H1 (cell line): ENCODE measurements at regions not wholly inside any gene's neighbourhood (a gene's known extent, or its start where the extent isn't known, plus 50 kb on each side); places are given as distances from the start of the nearest gene placed in this dataset.

ENCODE experiments used
- CTCF ChIA-PET: fragments of 300-600 bp; sonication (Branson Sonifier 250); formaldehyde crosslinking; loops from one replicate; lab custom pipeline; 2021; ENCODE audit not compliant: partially characterized antibody; lab: Charles Lee
- POLR2A ChIA-PET: fragments of 300-600 bp; sonication (Branson Sonifier 250); formaldehyde crosslinking; loops from one replicate; lab custom pipeline; 2021; ENCODE audit warnings: inconsistent platforms; ENCODE audit not compliant: partially characterized antibody; lab: Charles Lee
- DNase-seq, 2 experiments: peaks; one replicate each; pipeline versions ENCODE4 v3.0.0 to v3.0.0-alpha.2; 2010 to 2022; ENCODE audit warnings: low spot score in 2 of 2, low read depth in 1 of 2, mixed read lengths in 1 of 2
- FAIRE-seq: peaks from 2 replicates; lab custom pipeline; 2011; peaks lifted over from hg19 to GRCh38; lab: Jason Lieb, UNC
- H2AFZ ChIP-seq: 2 replicates; pipeline ENCODE4 v1.8.1; 2012; ENCODE audit warnings: low read length, inconsistent platforms
- H2AK5ac ChIP-seq: 2 replicates; pipeline ENCODE4 v1.6.1; 2013; ENCODE audit warnings: low read depth, low read length
- H2BK120ac ChIP-seq: replicated peaks from 2 replicates; pipeline ENCODE3; 2013; ENCODE audit warnings: low read depth, low read length, inconsistent platforms
- H2BK12ac ChIP-seq: 2 replicates; pipeline ENCODE4 v1.6.1; 2013; ENCODE audit warnings: low read depth, low read length
- H2BK15ac ChIP-seq: 2 replicates; pipeline ENCODE4 v1.6.1; 2013; ENCODE audit warnings: low read length
- H2BK20ac ChIP-seq: 2 replicates; pipeline ENCODE4 v1.6.1; 2013; ENCODE audit warnings: low read length
- H2BK5ac ChIP-seq: 2 replicates; pipeline ENCODE4 v1.6.1; 2013; ENCODE audit warnings: low read depth, low read length
- H3K14ac ChIP-seq: 2 replicates; pipeline ENCODE4 v1.6.1; 2013; ENCODE audit warnings: inconsistent platforms; ENCODE audit not compliant: insufficient read length
- H3K18ac ChIP-seq: 2 replicates; pipeline ENCODE4 v1.6.1; 2013; ENCODE audit warnings: low read length; ENCODE audit errors: extremely low read depth
- H3K23ac ChIP-seq: 2 replicates; pipeline ENCODE4 v1.6.1; 2013; ENCODE audit warnings: inconsistent platforms; ENCODE audit not compliant: insufficient read length
- H3K23me2 ChIP-seq: 2 replicates; pipeline ENCODE4 v1.6.1; 2013; ENCODE audit warnings: low read depth, low read length
- H3K27ac ChIP-seq: 2 replicates; pipeline ENCODE4 v1.6.1; 2011; ENCODE audit warnings: low read depth, low read length, inconsistent platforms
- H3K27me3 ChIP-seq, 4 experiments: replicated peaks in 1 of 4; 1 replicate in 1 of 4; 2 replicates in 3 of 4; pipeline versions ENCODE4 v1.6.1 to v1.8.1; 2011 to 2013; ENCODE audit warnings: low read length in 3 of 4, mild to moderate bottlenecking in 3 of 4, inconsistent platforms in 2 of 4, mixed read lengths in 2 of 4, moderate library complexity in 1 of 4; ENCODE audit not compliant: control insufficient read depth in 3 of 4, insufficient read depth in 3 of 4; ENCODE audit errors: extremely low read depth in 1 of 4
- H3K36me3 ChIP-seq, 4 experiments: 2 replicates each; pipeline versions ENCODE4 v1.6.1 to v1.8.1; 2011 to 2013; ENCODE audit warnings: mild to moderate bottlenecking in 4 of 4, low read length in 3 of 4, moderate library complexity in 2 of 4, control low read depth in 1 of 4, inconsistent platforms in 1 of 4; ENCODE audit not compliant: insufficient read depth in 4 of 4, control insufficient read depth in 2 of 4
- H3K4ac ChIP-seq: replicated peaks from 2 replicates; pipeline ENCODE3; 2013; ENCODE audit warnings: low read length, low read depth, mixed read lengths, inconsistent platforms; ENCODE audit not compliant: insufficient read length
- H3K4me1 ChIP-seq, 4 experiments: replicated peaks in 1 of 4; 1 replicate in 1 of 4; 2 replicates in 3 of 4; pipeline versions ENCODE4 v1.6.1 to v1.8.1; 2011 to 2013; ENCODE audit warnings: low read length in 3 of 4, inconsistent platforms in 2 of 4, mixed read lengths in 1 of 4; ENCODE audit not compliant: insufficient read depth in 4 of 4, control insufficient read depth in 3 of 4
- H3K4me2 ChIP-seq, 2 experiments: 2 replicates each; pipeline versions ENCODE4 v1.6.1 to v1.8.1; 2011 to 2013; ENCODE audit warnings: low read depth in 2 of 2, low read length in 2 of 2, control low read depth in 1 of 2, inconsistent platforms in 1 of 2, mild to moderate bottlenecking in 1 of 2; ENCODE audit not compliant: insufficient read depth in 1 of 2
- H3K4me3 ChIP-seq, 4 experiments: fragments of 200-600, 300-600 bp in 1 of 4; sonication (generic), shearing (Covaris generic), sonication (Bioruptor Twin) in 1 of 4; 2 replicates each; pipeline versions ENCODE4 v1.5.1 to v1.8.1; 2011 to 2016; ENCODE audit warnings: low read length in 4 of 4, low read depth in 3 of 4, control low read depth in 2 of 4, inconsistent platforms in 2 of 4, mild to moderate bottlenecking in 2 of 4, mixed read lengths in 1 of 4, moderate library complexity in 1 of 4; ENCODE audit not compliant: insufficient read depth in 2 of 4; ENCODE audit errors: extremely low read depth in 1 of 4
- H3K56ac ChIP-seq: replicated peaks from 2 replicates; pipeline ENCODE3; 2013; ENCODE audit warnings: low read depth, mild to moderate bottlenecking, mixed read lengths, low read length, inconsistent platforms; ENCODE audit not compliant: insufficient read length
- H3K79me1 ChIP-seq: 2 replicates; pipeline ENCODE4 v1.6.1; 2013; ENCODE audit warnings: low read depth, low read length, control low read depth
- H3K79me2 ChIP-seq, 2 experiments: 2 replicates each; pipeline versions ENCODE4 v1.6.1 to v1.8.1; 2012 to 2013; ENCODE audit warnings: low read length in 2 of 2, mild to moderate bottlenecking in 2 of 2, inconsistent platforms in 1 of 2; ENCODE audit not compliant: insufficient read depth in 2 of 2, control insufficient read depth in 1 of 2
- H3K9ac ChIP-seq, 4 experiments: replicated peaks in 1 of 4; 1 replicate in 1 of 4; 2 replicates in 3 of 4; pipeline versions ENCODE4 v1.6.1 to v1.8.1; 2011 to 2013; ENCODE audit warnings: low read depth in 3 of 4, low read length in 3 of 4, control low read depth in 2 of 4, mild to moderate bottlenecking in 2 of 4, moderate library complexity in 2 of 4, inconsistent platforms in 1 of 4; ENCODE audit errors: extremely low read depth in 1 of 4
- H3K9me3 ChIP-seq, 2 experiments: 2 replicates each; pipeline versions ENCODE4 v1.6.1 to v1.8.1; 2012 to 2013; ENCODE audit warnings: mild to moderate bottlenecking in 2 of 2, moderate library complexity in 2 of 2, control low read depth in 1 of 2, inconsistent platforms in 1 of 2, low read depth in 1 of 2, low read length in 1 of 2, mixed read lengths in 1 of 2; ENCODE audit not compliant: insufficient read depth in 2 of 2
- H4K20me1 ChIP-seq, 2 experiments: replicated peaks in 1 of 2; 2 replicates each; pipeline versions ENCODE3 to v1.8.1; 2011 to 2013; ENCODE audit warnings: inconsistent platforms in 2 of 2, low read length in 2 of 2, mild to moderate bottlenecking in 1 of 2; ENCODE audit not compliant: insufficient read depth in 2 of 2, control insufficient read depth in 1 of 2
- H4K5ac ChIP-seq: 2 replicates; pipeline ENCODE4 v1.6.1; 2013; ENCODE audit warnings: low read length, low read depth, mixed read lengths, inconsistent platforms; ENCODE audit not compliant: insufficient read length
- H4K8ac ChIP-seq: 2 replicates; pipeline ENCODE4 v1.8.0; 2013; ENCODE audit warnings: mild to moderate bottlenecking, moderate library complexity, low read length, inconsistent platforms; ENCODE audit not compliant: insufficient read depth; ENCODE audit errors: extremely low read depth
- H4K91ac ChIP-seq: replicated peaks from 2 replicates; pipeline ENCODE3; 2013; ENCODE audit warnings: low read length, mixed read lengths, inconsistent platforms; ENCODE audit not compliant: insufficient read length
- JUN ChIP-seq: IDR thresholded peaks from 2 replicates; pipeline ENCODE4 v1.6.1; 2011; ENCODE audit warnings: low read depth, mild to moderate bottlenecking, improper control_type of control experiment, low read length
- RBBP5 ChIP-seq: IDR thresholded peaks from 2 replicates; pipeline ENCODE4 v1.7.1; 2012; ENCODE audit warnings: low read depth, mild to moderate bottlenecking, inconsistent platforms, low read length, moderate library complexity, borderline replicate concordance
- SIN3A ChIP-seq, 2 experiments: IDR thresholded peaks in 1 of 2; conservative IDR thresholded peaks in 1 of 2; 2 replicates each; pipeline ENCODE4 v1.6.1; 2011 to 2012; ENCODE audit warnings: low read length in 2 of 2, improper control_type of control experiment in 1 of 2, low read depth in 1 of 2, mild to moderate bottlenecking in 1 of 2
- ZNF274 ChIP-seq: IDR thresholded peaks from 2 replicates; pipeline ENCODE4 v1.7.0; 2012; ENCODE audit warnings: low read length, borderline replicate concordance; ENCODE audit errors: extremely low read depth
- WGBS, 2 experiments: shearing (Covaris generic) in 1 of 2; methylation state at CpG; one replicate each; pipeline versions ENCODE4 v1.1.6 to v1.1.7; 2013 to 2015; ENCODE audit warnings: low lambda C conversion rate in 2 of 2, mixed read lengths in 2 of 2, inconsistent platforms in 1 of 2, low coverage in 1 of 2, missing lambda C conversion rate in 1 of 2; ENCODE audit not compliant: insufficient replicate concordance in 2 of 2, insufficient coverage in 1 of 2, insufficient read length in 1 of 2; ENCODE audit errors: extremely low coverage in 1 of 2, missing lambda C conversion rate in 1 of 2; 5-methylcytosine and 5-hydroxymethylcytosine counted together
- TF ChIP-seq, protein P1 (sequence below): IDR thresholded peaks from 2 replicates; pipeline ENCODE4 v1.6.1; 2011; ENCODE audit warnings: low read depth, mild to moderate bottlenecking, low read length; ENCODE audit not compliant: insufficient read depth

- 95% methylated on average over 6 of the region's 6 CpGs; no CpG with 5 or more reads in 1 of the 2 experiments for WGBS, 2 experiments
- Histone ChIP-seq H2BK20ac (no peak overlapping the region), H3K4me3 (no peak overlapping the region), H3K27me3 (no peaks in the 10 kb centered on the region), H2AFZ (peak overlapping the region; percentile 71; the same call in 1 of the 2 replicates), H3K4me1 (peaks cover 0 to 3% (median 0%) of the 10 kb centered on the region in 4 experiments; a peak in 1 of 7 replicates), H3K4me2 (no peak overlapping the region), H3K18ac (no peak overlapping the region), H3K4ac (no peak overlapping the region), H3K27ac (no peak overlapping the region), H4K20me1 (no peaks in the 10 kb centered on the region), H3K14ac (no peak overlapping the region), H3K79me1 (no peaks in the 10 kb centered on the region), H3K23me2 (no peaks in the 10 kb centered on the region), H2BK15ac (no peak overlapping the region), H2AK5ac (no peak overlapping the region), H3K79me2 (no peaks in the 10 kb centered on the region), H2BK12ac (no peak overlapping the region), H4K5ac (no peak overlapping the region), H3K9ac (no peak overlapping the region), H2BK120ac (no peak overlapping the region), H3K23ac (no peak overlapping the region), H3K9me3 (peaks cover 0 to 3% of the 10 kb centered on the region in 2 experiments; a peak in 1 of 4 replicates), H4K91ac (no peak overlapping the region), H4K8ac (no peak overlapping the region), H3K36me3 (no peaks in the 10 kb centered on the region; a peak in 3 of 8 replicates), H3K56ac (no peak overlapping the region), H2BK5ac (no peak overlapping the region)
- CTCF ChIA-PET, result interaction anchor here (0.6 to 1.7 kb wide), 3 partner anchors 18 to 278 kb away, joined by 4 to 10 read pairs (median 4); no protein-coding TSS in a partner anchor
- FAIRE-seq (no peak), DNase-seq (no peak)
- POLR2A ChIA-PET, result no interaction called here
- TF ChIP-seq SIN3A (conservative IDR thresholded peaks at IDR 0.05 in 1 of 2, IDR thresholded peaks at IDR 0.05 in 1 of 2; ENCODE audit: low read depth in 1 of 2, low read length in 2 of 2) (no peak), JUN (no peak), RBBP5 (no peak), ZNF274 (no peak)
- TF ChIP-seq, protein P1, sequence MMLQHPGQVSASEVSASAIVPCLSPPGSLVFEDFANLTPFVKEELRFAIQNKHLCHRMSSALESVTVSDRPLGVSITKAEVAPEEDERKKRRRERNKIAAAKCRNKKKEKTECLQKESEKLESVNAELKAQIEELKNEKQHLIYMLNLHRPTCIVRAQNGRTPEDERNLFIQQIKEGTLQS, result no peak
These were observed 404.7 kb downstream of the KCNRG start for GRCh38 chr13:50419896-50420295.
